WTC11 (cell line): ENCODE measurements at regions not wholly inside any gene's neighbourhood (a gene's known extent, or its start where the extent isn't known, plus 50 kb on each side); places are given as distances from the start of the nearest gene placed in this dataset.

Experiments
- AR ChIP-seq: fragments of 250-450 bp; sonication (Bioruptor Pico); IDR thresholded peaks from 2 replicates; pipeline ENCODE4 v1.9.0; 2021; ENCODE audit warnings: mild to moderate bottlenecking
- ATF3 ChIP-seq: sonication (generic); formaldehyde crosslinking; conservative IDR thresholded peaks from 2 replicates; pipeline ENCODE4 v1.8.1; 2022; ENCODE audit warnings: mild to moderate bottlenecking, missing genetic modification reagents
- E2F4 ChIP-seq: sonication (generic); formaldehyde crosslinking; IDR thresholded peaks from 2 replicates; pipeline ENCODE4 v1.8.1; 2022; ENCODE audit warnings: low read depth, mild to moderate bottlenecking, moderate library complexity, missing genetic modification reagents, borderline replicate concordance
- ELF4 ChIP-seq: sonication (generic); formaldehyde crosslinking; IDR thresholded peaks from 2 replicates; pipeline ENCODE4 v1.8.1; 2022; ENCODE audit warnings: low read depth, mild to moderate bottlenecking, moderate library complexity, missing genetic modification reagents
- EMX1 ChIP-seq: fragments of 250-450 bp; sonication (Bioruptor Pico); IDR thresholded peaks from 2 replicates; pipeline ENCODE4 v1.8.0; 2021; ENCODE audit warnings: mild to moderate bottlenecking
- ETV6 ChIP-seq: sonication (generic); formaldehyde crosslinking; IDR thresholded peaks from 2 replicates; pipeline ENCODE4 v1.8.1; 2022; ENCODE audit warnings: mild to moderate bottlenecking, missing genetic modification reagents
- FOXJ3 ChIP-seq: sonication (generic); formaldehyde crosslinking; IDR thresholded peaks from 2 replicates; pipeline ENCODE4 v1.9.0; 2021; ENCODE audit warnings: missing genetic modification reagents, mild to moderate bottlenecking, borderline replicate concordance
- FOXK1 ChIP-seq: sonication (generic); formaldehyde crosslinking; IDR thresholded peaks from 2 replicates; pipeline ENCODE4 v1.8.0; 2022; ENCODE audit warnings: mild to moderate bottlenecking, moderate library complexity, missing genetic modification reagents
- GTF2I ChIP-seq: fragments of 250-450 bp; sonication (Bioruptor Pico); conservative IDR thresholded peaks from 2 replicates; pipeline ENCODE4 v1.4.0; 2021; ENCODE audit warnings: mild to moderate bottlenecking
- MLX ChIP-seq: sonication (generic); formaldehyde crosslinking; IDR thresholded peaks from 2 replicates; pipeline ENCODE4 v1.8.1; 2023; ENCODE audit warnings: mild to moderate bottlenecking, missing genetic modification reagents, moderate library complexity
- NFATC4 ChIP-seq: fragments of 250-450 bp; sonication (Bioruptor Pico); IDR thresholded peaks from 2 replicates; pipeline ENCODE4 v1.9.0; 2021; ENCODE audit warnings: mild to moderate bottlenecking
- NR3C1 ChIP-seq: sonication (generic); formaldehyde crosslinking; conservative IDR thresholded peaks from 2 replicates; pipeline ENCODE4 v1.8.1; 2023; ENCODE audit warnings: low read depth, mild to moderate bottlenecking, missing genetic modification reagents
- PRDM15 ChIP-seq: sonication (generic); formaldehyde crosslinking; IDR thresholded peaks from 2 replicates; pipeline ENCODE4 v1.8.0; 2022; ENCODE audit warnings: missing genetic modification reagents
- SMAD3 ChIP-seq: sonication (generic); formaldehyde crosslinking; IDR thresholded peaks from 2 replicates; pipeline ENCODE4 v1.8.0; 2022; ENCODE audit warnings: missing genetic modification reagents, mild to moderate bottlenecking, borderline replicate concordance
- ZBTB21 ChIP-seq: sonication (generic); formaldehyde crosslinking; IDR thresholded peaks from 2 replicates; pipeline ENCODE4 v1.8.1; 2023; ENCODE audit warnings: mild to moderate bottlenecking, missing genetic modification reagents, borderline replicate concordance
- ZMAT4 ChIP-seq: fragments of 250-450 bp; sonication (Bioruptor Pico); IDR thresholded peaks from 2 replicates; pipeline ENCODE4 v1.9.0; 2021; ENCODE audit warnings: mild to moderate bottlenecking
- ZNF121 ChIP-seq: sonication (generic); formaldehyde crosslinking; IDR thresholded peaks from 2 replicates; pipeline ENCODE4 v1.8.0; 2023; ENCODE audit warnings: missing genetic modification reagents
- ZNF138 ChIP-seq: sonication (generic); formaldehyde crosslinking; conservative IDR thresholded peaks from 2 replicates; pipeline ENCODE4 v1.8.1; 2022; ENCODE audit warnings: mild to moderate bottlenecking, moderate library complexity, missing genetic modification reagents
- ZNF425 ChIP-seq: fragments of 250-450 bp; sonication (Bioruptor Pico); conservative IDR thresholded peaks from 2 replicates; pipeline ENCODE4 v1.9.0; 2021; ENCODE audit warnings: mild to moderate bottlenecking
- TF ChIP-seq, protein P1 (sequence below): sonication (generic); formaldehyde crosslinking; IDR thresholded peaks from 2 replicates; pipeline ENCODE4 v1.8.1; 2022; ENCODE audit warnings: missing genetic modification reagents, borderline replicate concordance
- TF ChIP-seq, protein P2 (sequence below): sonication (generic); formaldehyde crosslinking; IDR thresholded peaks from 2 replicates; pipeline ENCODE4 v1.8.1; 2023; ENCODE audit warnings: mild to moderate bottlenecking, missing genetic modification reagents

DNA sequence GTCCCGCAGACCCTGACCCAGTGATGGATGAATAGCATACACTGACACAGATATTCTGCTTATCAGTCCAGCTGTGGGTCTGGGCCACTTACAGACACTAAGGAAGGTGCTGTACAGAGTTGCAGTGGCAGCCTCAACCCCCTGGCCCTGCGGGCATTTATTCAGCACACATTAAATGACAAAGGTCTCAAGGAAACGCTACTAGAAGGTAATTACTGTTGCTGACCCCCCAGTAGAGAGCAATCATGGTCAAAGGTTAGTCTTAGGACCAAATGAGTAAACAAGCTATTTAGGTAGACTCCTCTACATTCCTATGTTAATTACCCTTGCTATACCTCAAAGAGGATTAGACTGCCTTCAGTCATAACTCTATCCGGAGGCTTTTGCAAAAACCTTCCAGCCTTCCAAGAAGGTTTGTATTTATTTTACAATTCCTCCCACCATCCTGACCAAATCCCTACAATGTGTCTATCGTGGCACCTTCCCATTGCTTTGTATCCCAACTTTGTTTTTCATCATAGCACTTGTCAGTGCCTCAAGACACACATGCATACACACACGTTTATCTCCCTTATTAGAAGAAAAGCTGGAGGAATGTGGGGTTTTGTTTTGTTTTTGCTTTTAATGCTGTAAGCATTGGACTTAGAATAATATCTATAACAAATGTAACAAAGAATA lies 227.9 kb downstream of the PYDC2 start (continued):
- TF ChIP-seq, protein P1, sequence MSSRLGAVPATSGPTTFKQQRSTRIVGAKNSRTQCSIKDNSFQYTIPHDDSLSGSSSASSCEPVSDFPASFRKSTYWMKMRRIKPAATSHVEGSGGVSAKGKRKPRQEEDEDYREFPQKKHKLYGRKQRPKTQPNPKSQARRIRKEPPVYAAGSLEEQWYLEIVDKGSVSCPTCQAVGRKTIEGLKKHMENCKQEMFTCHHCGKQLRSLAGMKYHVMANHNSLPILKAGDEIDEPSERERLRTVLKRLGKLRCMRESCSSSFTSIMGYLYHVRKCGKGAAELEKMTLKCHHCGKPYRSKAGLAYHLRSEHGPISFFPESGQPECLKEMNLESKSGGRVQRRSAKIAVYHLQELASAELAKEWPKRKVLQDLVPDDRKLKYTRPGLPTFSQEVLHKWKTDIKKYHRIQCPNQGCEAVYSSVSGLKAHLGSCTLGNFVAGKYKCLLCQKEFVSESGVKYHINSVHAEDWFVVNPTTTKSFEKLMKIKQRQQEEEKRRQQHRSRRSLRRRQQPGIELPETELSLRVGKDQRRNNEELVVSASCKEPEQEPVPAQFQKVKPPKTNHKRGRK (CRISPR knock-in tag): no peak
- TF ChIP-seq PRDM15 (no peak), FOXJ3 (CRISPR knock-in tag) (no peak), FOXK1 (CRISPR knock-in tag) (0 out of 2 replicates have a peak, but pooled peaks have one; percentile 71), NR3C1 (no peak), ZMAT4 (peak; percentile 93), ZNF138 (CRISPR knock-in tag) (no peak), ATF3 (CRISPR knock-in tag) (no peak), ZNF121 (CRISPR knock-in tag) (no peak), GTF2I (CRISPR knock-in tag) (no peak), E2F4 (CRISPR knock-in tag) (no peak), EMX1 (CRISPR knock-in tag) (no peak), ZNF425 (peak; percentile 48; the same call in 1 of the 2 replicates), SMAD3 (CRISPR knock-in tag) (no peak), ELF4 (CRISPR knock-in tag) (no peak), NFATC4 (CRISPR knock-in tag) (no peak), AR (CRISPR knock-in tag) (no peak), ETV6 (CRISPR knock-in tag) (0 out of 2 replicates have a peak, but pooled peaks have one; percentile 55), ZBTB21 (no peak), MLX (CRISPR knock-in tag) (no peak)
- TF ChIP-seq, protein P2, sequence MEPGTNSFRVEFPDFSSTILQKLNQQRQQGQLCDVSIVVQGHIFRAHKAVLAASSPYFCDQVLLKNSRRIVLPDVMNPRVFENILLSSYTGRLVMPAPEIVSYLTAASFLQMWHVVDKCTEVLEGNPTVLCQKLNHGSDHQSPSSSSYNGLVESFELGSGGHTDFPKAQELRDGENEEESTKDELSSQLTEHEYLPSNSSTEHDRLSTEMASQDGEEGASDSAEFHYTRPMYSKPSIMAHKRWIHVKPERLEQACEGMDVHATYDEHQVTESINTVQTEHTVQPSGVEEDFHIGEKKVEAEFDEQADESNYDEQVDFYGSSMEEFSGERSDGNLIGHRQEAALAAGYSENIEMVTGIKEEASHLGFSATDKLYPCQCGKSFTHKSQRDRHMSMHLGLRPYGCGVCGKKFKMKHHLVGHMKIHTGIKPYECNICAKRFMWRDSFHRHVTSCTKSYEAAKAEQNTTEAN (CRISPR knock-in tag): no peak
